DMS153 (cell line): ENCODE measurements at regions not wholly inside any gene's neighbourhood (a gene's known extent, or its start where the extent isn't known, plus 50 kb on each side); places are given as distances from the start of the nearest gene placed in this dataset.

ENCODE experiments used
- DNase-seq: peaks from one replicate; lab custom pipeline; 2025; lab: John Stamatoyannopoulos, UW

- no peak for DNase-seq
Observed at GRCh38 chr4:36823199-36823967, 421.2 kb upstream of the NWD2 start.

GRCh38 chr4:36824682-36825081 lies 419.9 kb upstream of the NWD2 start:
- no peak for DNase-seq

- DNase-seq: no peak
Observed at GRCh38 chr4:36835246-36835645, 409.3 kb upstream of the NWD2 start.

- no peak for DNase-seq
Observed at GRCh38 chr4:36841583-36842326, 402.8 kb upstream of the NWD2 start.

GRCh38 chr4:36844448-36844847 lies 400.1 kb upstream of the NWD2 start:
- no peak for DNase-seq

- DNase-seq: no peak
Observed at GRCh38 chr4:36852856-36853255, 391.7 kb upstream of the NWD2 start.

- no peak for DNase-seq
Observed at GRCh38 chr4:36854554-36854953, 390.0 kb upstream of the NWD2 start.

- no peak for DNase-seq
Observed at GRCh38 chr4:36863601-36864000, 380.9 kb upstream of the NWD2 start.

GRCh38 chr4:36870121-36870520 lies 374.4 kb upstream of the NWD2 start:
- DNase-seq: no peak

GRCh38 chr4:36872679-36873078 lies 371.9 kb upstream of the NWD2 start:
- no peak for DNase-seq

GRCh38 chr4:36884151-36884550 lies 360.4 kb upstream of the NWD2 start:
- DNase-seq: no peak

- no peak for DNase-seq
Observed at GRCh38 chr4:36891971-36892370, 352.6 kb upstream of the NWD2 start.

GRCh38 chr4:36900446-36900987 lies 344.0 kb upstream of the NWD2 start:
- DNase-seq: no peak

GRCh38 chr4:36904823-36905222 lies 339.7 kb upstream of the NWD2 start:
- no peak for DNase-seq

GRCh38 chr4:36914106-36914505 lies 330.4 kb upstream of the NWD2 start:
- DNase-seq: no peak

GRCh38 chr4:36915717-36916116 lies 328.8 kb upstream of the NWD2 start:
- DNase-seq: no peak

GRCh38 chr4:36917413-36917812 lies 327.1 kb upstream of the NWD2 start:
- DNase-seq: no peak

GRCh38 chr4:36919721-36920120 lies 324.8 kb upstream of the NWD2 start:
- no peak for DNase-seq

- no peak for DNase-seq
Observed at GRCh38 chr4:36921476-36922216, 322.9 kb upstream of the NWD2 start.

- DNase-seq: no peak
Observed at GRCh38 chr4:36930562-36931111, 313.9 kb upstream of the NWD2 start.

- DNase-seq: no peak
Observed at GRCh38 chr4:36944232-36944631, 300.3 kb upstream of the NWD2 start.

GRCh38 chr4:36961420-36961819 lies 283.1 kb upstream of the NWD2 start:
- no peak for DNase-seq
